GM19467 (cell line): ENCODE measurements at regions not wholly inside any gene's neighbourhood (a gene's known extent, or its start where the extent isn't known, plus 50 kb on each side); places are given as distances from the start of the nearest gene placed in this dataset.

Experiments used
- ATAC-seq: cut with Tn5 transposase; IDR thresholded peaks from one replicate; pipeline ENCODE4 v1.9.1; 2021; ENCODE audit warnings: mild to moderate bottlenecking, moderate library complexity; ENCODE audit not compliant: unreplicated experiment

GRCh38 chr14:44029933-44030332 lies 477.1 kb downstream of the FSCB start:
- ATAC-seq, result no peak

- no peak for ATAC-seq
These were observed 479.7 kb downstream of the FSCB start for GRCh38 chr14:44027397-44027796.

GRCh38 chr14:44010595-44010994 lies 496.5 kb downstream of the FSCB start:
- no peak for ATAC-seq

GRCh38 chr14:44010071-44010470 lies 497.0 kb downstream of the FSCB start:
- ATAC-seq, result no peak

GRCh38 chr14:44009642-44010041 lies 497.4 kb downstream of the FSCB start:
- no peak for ATAC-seq

GRCh38 chr14:43988989-43989388 lies 518.1 kb downstream of the FSCB start:
- ATAC-seq, result no peak

- ATAC-seq, result no peak
These were observed 523.4 kb downstream of the FSCB start for GRCh38 chr14:43983721-43984120.

GRCh38 chr14:43981135-43981768 lies 525.8 kb downstream of the FSCB start:
- ATAC-seq, result no peak

- ATAC-seq, result no peak
These were observed 550.3 kb downstream of the FSCB start for GRCh38 chr14:43956741-43957140.

- no peak for ATAC-seq
These were observed 557.7 kb downstream of the FSCB start for GRCh38 chr14:43949400-43949799.

GRCh38 chr14:43939836-43940235 lies 567.2 kb downstream of the FSCB start:
- ATAC-seq, result no peak

- no peak for ATAC-seq
These were observed 568.3 kb downstream of the FSCB start for GRCh38 chr14:43938588-43939281.

GRCh38 chr14:43937001-43937400 lies 570.1 kb downstream of the FSCB start:
- ATAC-seq, result no peak

- no peak for ATAC-seq
These were observed 573.0 kb downstream of the FSCB start for GRCh38 chr14:43934102-43934501.

GRCh38 chr14:43914041-43914693 lies 592.9 kb downstream of the FSCB start:
- ATAC-seq, result no peak

- no peak for ATAC-seq
These were observed 603.9 kb downstream of the FSCB start for GRCh38 chr14:43903209-43903608.

GRCh38 chr14:43901911-43902673 lies 605.0 kb downstream of the FSCB start:
- ATAC-seq, result no peak

GRCh38 chr14:43900173-43900655 lies 606.9 kb downstream of the FSCB start:
- no peak for ATAC-seq

GRCh38 chr14:43898687-43899086 lies 608.4 kb downstream of the FSCB start:
- no peak for ATAC-seq

- no peak for ATAC-seq
These were observed 611.0 kb downstream of the FSCB start for GRCh38 chr14:43896044-43896443.

GRCh38 chr14:43894534-43894933 lies 612.5 kb downstream of the FSCB start:
- no peak for ATAC-seq
